ENCODE measurements at regions not wholly inside any gene's neighbourhood (a gene's known extent, or its start where the extent isn't known, plus 50 kb on each side); places are given as distances from the start of the nearest gene placed in this dataset.

- TF ChIP-seq, protein P1, sequence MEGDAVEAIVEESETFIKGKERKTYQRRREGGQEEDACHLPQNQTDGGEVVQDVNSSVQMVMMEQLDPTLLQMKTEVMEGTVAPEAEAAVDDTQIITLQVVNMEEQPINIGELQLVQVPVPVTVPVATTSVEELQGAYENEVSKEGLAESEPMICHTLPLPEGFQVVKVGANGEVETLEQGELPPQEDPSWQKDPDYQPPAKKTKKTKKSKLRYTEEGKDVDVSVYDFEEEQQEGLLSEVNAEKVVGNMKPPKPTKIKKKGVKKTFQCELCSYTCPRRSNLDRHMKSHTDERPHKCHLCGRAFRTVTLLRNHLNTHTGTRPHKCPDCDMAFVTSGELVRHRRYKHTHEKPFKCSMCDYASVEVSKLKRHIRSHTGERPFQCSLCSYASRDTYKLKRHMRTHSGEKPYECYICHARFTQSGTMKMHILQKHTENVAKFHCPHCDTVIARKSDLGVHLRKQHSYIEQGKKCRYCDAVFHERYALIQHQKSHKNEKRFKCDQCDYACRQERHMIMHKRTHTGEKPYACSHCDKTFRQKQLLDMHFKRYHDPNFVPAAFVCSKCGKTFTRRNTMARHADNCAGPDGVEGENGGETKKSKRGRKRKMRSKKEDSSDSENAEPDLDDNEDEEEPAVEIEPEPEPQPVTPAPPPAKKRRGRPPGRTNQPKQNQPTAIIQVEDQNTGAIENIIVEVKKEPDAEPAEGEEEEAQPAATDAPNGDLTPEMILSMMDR (conservative IDR thresholded peaks at IDR 0.05; ENCODE audit: low read length): no peak
- DNase-seq (ENCODE audit: low read depth): no peak
- no peak overlapping the region for H3K4me3 ChIP-seq (ENCODE audit: low read length)
These were observed 356.7 kb upstream of the RPS6KA3 start for GRCh38 chrX:20623448-20623847.

DNA sequence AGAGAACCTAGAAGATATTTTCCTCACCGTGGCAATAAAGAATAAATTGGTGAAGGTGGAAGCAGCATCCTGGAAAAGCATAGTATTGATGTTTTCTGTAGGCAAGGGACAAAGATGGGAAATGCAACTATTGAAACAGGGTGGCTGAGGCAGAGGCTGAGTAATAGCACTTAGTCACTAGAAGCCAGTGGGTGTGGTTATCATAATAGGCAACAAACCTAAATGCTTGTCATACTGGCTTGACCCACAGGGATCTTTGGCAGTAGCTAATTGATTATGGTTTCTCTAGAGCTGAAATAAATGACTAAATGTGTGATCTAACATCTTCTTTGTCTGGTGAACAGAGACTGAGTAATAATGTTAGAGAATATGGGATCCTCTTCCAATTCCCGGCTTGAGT lies 353.6 kb upstream of the RPS6KA3 start:
- no peak overlapping the region for H3K4me3 ChIP-seq (ENCODE audit: low read length)
- TF ChIP-seq, protein P1 (conservative IDR thresholded peaks at IDR 0.05; ENCODE audit: low read length): no peak
- DNase-seq (ENCODE audit: low read depth): peak; percentile 79

DNA sequence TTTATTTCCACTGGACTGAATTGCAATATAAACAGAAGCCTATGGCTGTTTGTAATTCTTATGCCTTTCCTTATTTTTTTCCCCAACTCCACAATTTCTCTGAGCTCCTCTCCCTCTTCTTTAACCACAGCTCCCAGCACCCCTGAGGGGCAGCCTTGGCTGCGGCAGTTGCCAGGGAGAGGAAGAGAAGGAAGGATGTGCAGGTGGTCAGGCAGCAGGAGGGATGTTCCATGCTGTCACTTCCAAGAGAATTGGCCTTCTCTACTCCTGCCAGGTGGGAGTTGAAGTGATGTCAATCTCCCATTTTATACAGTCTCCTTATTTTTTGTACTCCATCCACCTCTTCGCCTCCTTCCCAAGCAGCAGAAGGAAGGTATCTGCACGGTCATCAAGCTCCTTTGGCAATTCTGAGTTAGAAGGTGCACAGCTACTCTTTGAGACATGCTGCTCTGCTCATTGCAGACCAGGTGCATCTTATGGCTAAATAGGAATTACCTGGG lies 343.3 kb upstream of the RPS6KA3 start:
- no peak for DNase-seq (ENCODE audit: low read depth)
- H3K4me3 ChIP-seq (ENCODE audit: low read length): no peak overlapping the region
- TF ChIP-seq, protein P1 (conservative IDR thresholded peaks at IDR 0.05; ENCODE audit: low read length): no peak

DNA sequence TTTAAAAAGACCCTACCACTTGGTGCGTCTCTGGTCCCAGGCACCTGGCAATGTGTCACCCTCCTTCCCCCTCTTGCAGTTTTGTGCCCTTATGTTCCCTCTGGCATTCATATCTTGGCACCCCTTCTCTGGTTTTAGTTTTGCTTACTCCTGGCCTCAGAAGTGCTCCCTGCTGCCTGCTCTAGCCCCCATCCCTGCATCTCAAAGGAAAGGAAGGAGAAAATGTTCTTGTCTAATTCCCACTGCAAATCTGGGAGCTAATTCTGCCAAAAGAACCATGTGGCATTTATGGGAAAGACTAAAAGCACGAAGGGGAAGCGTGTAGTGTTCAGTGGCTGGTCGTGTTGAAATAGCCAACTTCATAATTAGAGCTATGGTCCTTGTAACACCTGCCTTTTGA lies 340.1 kb upstream of the RPS6KA3 start:
- TF ChIP-seq, protein P1 (conservative IDR thresholded peaks at IDR 0.05; ENCODE audit: low read length): no peak
- DNase-seq (ENCODE audit: low read depth): no peak
- H3K4me3 ChIP-seq (ENCODE audit: low read length): no peak overlapping the region

DNA sequence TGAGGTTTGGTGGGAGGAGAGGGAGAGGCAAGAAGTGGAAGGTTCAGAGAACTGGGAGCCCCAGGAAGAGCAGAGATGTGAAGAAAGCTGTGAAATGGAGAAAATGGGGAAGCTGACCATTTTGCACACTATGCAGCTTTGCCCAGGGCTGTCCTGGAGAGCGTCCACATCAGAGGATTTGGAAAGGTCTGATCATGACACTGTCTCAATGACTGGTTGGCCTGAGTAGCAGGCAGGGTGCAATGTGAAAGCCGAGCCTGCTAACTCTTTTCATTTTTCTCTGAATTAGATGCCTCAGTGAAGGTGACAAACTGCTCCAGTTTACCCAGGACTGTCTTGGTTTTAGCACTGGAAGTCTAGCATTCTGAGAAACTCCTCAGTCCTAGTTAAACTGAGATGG lies 330.1 kb upstream of the RPS6KA3 start:
- H3K4me3 ChIP-seq (ENCODE audit: low read length): no peak overlapping the region
- DNase-seq (ENCODE audit: low read depth): no peak
- TF ChIP-seq, protein P1 (conservative IDR thresholded peaks at IDR 0.05; ENCODE audit: low read length): no peak

DNA sequence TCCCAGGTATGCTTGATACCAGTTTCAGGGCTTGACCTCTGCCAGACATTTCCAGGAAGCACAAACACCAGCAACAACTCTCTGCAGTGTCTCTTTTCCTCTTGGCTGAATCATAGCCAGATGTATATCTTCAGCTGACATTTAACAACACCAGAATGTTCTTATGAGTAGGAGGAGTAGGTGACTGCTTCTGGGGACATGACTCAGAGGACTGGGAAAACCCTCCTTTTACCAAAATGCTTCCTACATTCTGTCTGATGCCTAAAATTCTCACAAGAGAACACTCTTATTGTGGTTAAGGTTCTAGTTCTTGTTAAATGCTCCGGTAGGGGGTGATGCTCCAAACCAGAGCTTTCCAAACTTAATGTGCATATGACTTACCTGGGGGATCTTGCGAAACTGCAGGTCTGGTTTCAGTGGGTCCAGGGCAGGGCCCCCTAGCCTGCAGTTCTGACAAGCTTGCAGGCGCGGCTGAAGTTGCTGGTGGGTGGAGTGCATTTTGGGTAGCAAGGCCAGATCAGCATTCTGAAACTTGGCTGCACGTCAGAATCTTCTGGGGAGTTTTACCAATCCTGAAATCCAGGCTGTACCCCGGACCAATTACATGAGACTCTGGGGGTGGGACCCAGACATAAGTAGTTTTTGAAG lies 329.3 kb upstream of the RPS6KA3 start:
- DNase-seq (ENCODE audit: low read depth): peak; percentile 31
- H3K4me3 ChIP-seq (ENCODE audit: low read length): no peak overlapping the region
- TF ChIP-seq, protein P1 (conservative IDR thresholded peaks at IDR 0.05; ENCODE audit: low read length): no peak

GRCh38 chrX:20594985-20595384 lies 328.3 kb upstream of the RPS6KA3 start:
- H3K4me3 ChIP-seq (ENCODE audit: low read length): no peak overlapping the region
- TF ChIP-seq, protein P1 (conservative IDR thresholded peaks at IDR 0.05; ENCODE audit: low read length): peak; percentile 49
- DNase-seq (ENCODE audit: low read depth): peak; percentile 49

All from AG10803 (cell line).